Keratinocyte (primary cell): ENCODE measurements at regions not wholly inside any gene's neighbourhood (a gene's known extent, or its start where the extent isn't known, plus 50 kb on each side); places are given as distances from the start of the nearest gene placed in this dataset.

Experiments used
- CTCF ChIP-seq, 3 experiments: IDR thresholded peaks in 1 of 3; conservative IDR thresholded peaks in 1 of 3; optimal IDR thresholded peaks in 1 of 3; 2 replicates in 2 of 3; 3 replicates in 1 of 3; pipeline versions ENCODE3 to v1.5.1; 2011; ENCODE audit warnings: low read length in 3 of 3, mild to moderate bottlenecking in 3 of 3, moderate library complexity in 2 of 3, control low read depth in 1 of 3, inconsistent platforms in 1 of 3; ENCODE audit not compliant: insufficient read depth in 2 of 3; ENCODE audit errors: extremely low read depth in 1 of 3
- EZH2 ChIP-seq: IDR thresholded peaks from one replicate; pipeline ENCODE4 v1.6.1; 2012; ENCODE audit warnings: inconsistent platforms, mild to moderate bottlenecking, low read length, moderate library complexity

- TF ChIP-seq CTCF (optimal IDR thresholded peaks at IDR 0.05 in 1 of 3, IDR thresholded peaks at IDR 0.05 in 1 of 3, conservative IDR thresholded peaks at IDR 0.05 in 1 of 3; ENCODE audit: extremely low read depth in 1 of 3, insufficient read depth in 2 of 3, low read length in 3 of 3): no peak
- no peak for TF ChIP-seq EZH2
Observed at GRCh38 chr13:84121456-84121855, 239.2 kb upstream of the SLITRK1 start.
